ENCODE measurements at regions not wholly inside any gene's neighbourhood (a gene's known extent, or its start where the extent isn't known, plus 50 kb on each side); places are given as distances from the start of the nearest gene placed in this dataset.

GRCh38 chr10:111993872-111994426, 189.6 kb downstream of the GPAM start:
- no peaks in the 10 kb centered on the region for H3K4me1 ChIP-seq
- TF ChIP-seq EP300 (IDR thresholded peaks at IDR 0.05), result no peak
- no peak overlapping the region for H3K4me3 ChIP-seq
- H3K27ac ChIP-seq, result no peak overlapping the region
- no peaks in the 10 kb centered on the region for H3K27me3 ChIP-seq
- WGBS, 2 donors, result 49 to 66% methylated on average over 4 of the region's 4 CpGs
- no peaks in the 10 kb centered on the region for H3K36me3 ChIP-seq
- DNase-seq, result no peak
- H3K9me3 ChIP-seq, result peaks cover 0 to 4% (median 0%) of the 10 kb centered on the region in 4 donors
- intact Hi-C loops (cut with DNase I), result no loop called here

GRCh38 chr10:111996103-111996502, 187.5 kb downstream of the GPAM start:
- Histone ChIP-seq H3K36me3 (no peaks in the 10 kb centered on the region), H3K27me3 (no peaks in the 10 kb centered on the region), H3K9me3 (peaks cover 0 to 4% (median 0%) of the 10 kb centered on the region in 4 donors), H3K27ac (no peak overlapping the region), H3K4me1 (no peaks in the 10 kb centered on the region), H3K4me3 (no peak overlapping the region)
- intact Hi-C loops (cut with DNase I), result no loop called here
- TF ChIP-seq CTCF (IDR thresholded peaks at IDR 0.05) (no peak), EP300 (IDR thresholded peaks at IDR 0.05) (no peak), POLR2A (IDR thresholded peaks at IDR 0.05) (no peak), POLR2AphosphoS5 (IDR thresholded peaks at IDR 0.05) (no peak)
- 47 to 66% methylated on average over 2 of the region's 2 CpGs for WGBS, 2 donors
- DNase-seq, result no peak

GRCh38 chr10:111998728-111999127, 184.8 kb downstream of the GPAM start:
- H3K9me3 ChIP-seq, result peaks cover 0 to 4% (median 0%) of the 10 kb centered on the region in 4 donors
- no peak overlapping the region for H3K4me3 ChIP-seq
- H3K27ac ChIP-seq, result no peak overlapping the region
- no peaks in the 10 kb centered on the region for H3K27me3 ChIP-seq
- no peaks in the 10 kb centered on the region for H3K36me3 ChIP-seq
- intact Hi-C loops (cut with DNase I), result no loop called here
- no peak for DNase-seq
- no peak for TF ChIP-seq EP300 (IDR thresholded peaks at IDR 0.05)
- TF ChIP-seq POLR2A (IDR thresholded peaks at IDR 0.05), result no peak
- TF ChIP-seq POLR2AphosphoS5 (IDR thresholded peaks at IDR 0.05), result no peak
- no peak for TF ChIP-seq CTCF (IDR thresholded peaks at IDR 0.05)
- no peaks in the 10 kb centered on the region for H3K4me1 ChIP-seq
- WGBS, 2 donors, result 83 to 89% methylated on average over 7 of the region's 7 CpGs

- intact Hi-C loops (cut with DNase I), result no loop called here
- Histone ChIP-seq H3K9me3 (peaks cover 0 to 4% (median 0%) of the 10 kb centered on the region in 4 donors), H3K27me3 (no peaks in the 10 kb centered on the region), H3K27ac (no peak overlapping the region), H3K4me3 (no peak overlapping the region), H3K4me1 (no peaks in the 10 kb centered on the region), H3K36me3 (no peaks in the 10 kb centered on the region)
- 54 to 63% methylated on average over 4 of the region's 4 CpGs for WGBS, 2 donors
- no peak for DNase-seq
- no peak for TF ChIP-seq POLR2A (IDR thresholded peaks at IDR 0.05)
- no peak for TF ChIP-seq EP300 (IDR thresholded peaks at IDR 0.05)
- TF ChIP-seq CTCF (IDR thresholded peaks at IDR 0.05), result no peak
- TF ChIP-seq POLR2AphosphoS5 (IDR thresholded peaks at IDR 0.05), result no peak
These were observed 184.2 kb downstream of the GPAM start for GRCh38 chr10:111999205-111999914.

GRCh38 chr10:111999915-112000302, 183.7 kb downstream of the GPAM start:
- intact Hi-C loops (cut with DNase I), result no loop called here
- Histone ChIP-seq H3K4me3 (no peak overlapping the region), H3K9me3 (peaks cover 0 to 3% (median 0%) of the 10 kb centered on the region in 4 donors), H3K27me3 (no peaks in the 10 kb centered on the region), H3K27ac (no peak overlapping the region), H3K4me1 (no peaks in the 10 kb centered on the region), H3K36me3 (no peaks in the 10 kb centered on the region)
- TF ChIP-seq CTCF (IDR thresholded peaks at IDR 0.05) (no peak), EP300 (IDR thresholded peaks at IDR 0.05) (no peak), POLR2A (IDR thresholded peaks at IDR 0.05) (no peak)
- WGBS, 2 donors, result 24 to 40% methylated on average over 3 of the region's 3 CpGs
- DNase-seq, result no peak

All from sigmoid colon (tissue), 6 donors.